ENCODE measurements at regions not wholly inside any gene's neighbourhood (a gene's known extent, or its start where the extent isn't known, plus 50 kb on each side); places are given as distances from the start of the nearest gene placed in this dataset.
"Not testable (repeated sequence)": the region's sequence is repeated elsewhere in the genome, so short reads cannot be mapped to it uniquely, and the experiment has no call there.

- no peaks in the 10 kb centered on the region for H3K9me3 Mint-ChIP-seq
- WGBS, 2 experiments (ENCODE audit: insufficient coverage in 1 of 2, insufficient read length in 1 of 2): 83 to 89% methylated on average over 3 to 5 of the region's 5 CpGs
- H3K4me3 Mint-ChIP-seq: no peak overlapping the region
- peak; percentile 81 for DNase-seq
- H3K36me3 Mint-ChIP-seq (ENCODE audit: low read depth): no peaks in the 10 kb centered on the region
- H3K27ac ChIP-seq (ENCODE audit: low read depth, low read length): peak overlapping the region; percentile 41
- no peaks in the 10 kb centered on the region for H3K27me3 Mint-ChIP-seq (ENCODE audit: insufficient read depth)
- no peaks in the 10 kb centered on the region for H3K36me3 ChIP-seq (ENCODE audit: control insufficient read depth, insufficient read depth, low read length)
- H3K4me1 Mint-ChIP-seq: peaks cover 11% of the 10 kb centered on the region
- no peak overlapping the region for H3K4me3 ChIP-seq (ENCODE audit: low read length)
- no peaks in the 10 kb centered on the region for H3K9me3 ChIP-seq (ENCODE audit: control insufficient read depth, low read length)
- no peak for TF ChIP-seq CTCF (conservative IDR thresholded peaks at IDR 0.05)
- no peak overlapping the region for H3K27ac Mint-ChIP-seq
- H3K4me1 ChIP-seq (ENCODE audit: control insufficient read depth, insufficient read depth, low read length): no peaks in the 10 kb centered on the region
- H3K9ac ChIP-seq (ENCODE audit: extremely low read depth, low read length, poor library complexity, severe bottlenecking): no peak overlapping the region
- H3K27me3 ChIP-seq (ENCODE audit: control insufficient read depth, insufficient read depth, low read length, poor library complexity, severe bottlenecking): no peaks in the 10 kb centered on the region
Observed at GRCh38 chr20:41701588-41702348, 83.6 kb upstream of the CHD6 start.

- not testable (repeated sequence) for H3K36me3 ChIP-seq (ENCODE audit: control insufficient read depth, insufficient read depth, low read length); H3K9me3 ChIP-seq (ENCODE audit: control insufficient read depth, low read length); H3K27ac Mint-ChIP-seq; H3K27me3 Mint-ChIP-seq (ENCODE audit: insufficient read depth); H3K9me3 Mint-ChIP-seq; H3K9ac ChIP-seq (ENCODE audit: extremely low read depth, low read length, poor library complexity, severe bottlenecking); H3K4me3 Mint-ChIP-seq; H3K4me3 ChIP-seq (ENCODE audit: low read length); H3K27ac ChIP-seq (ENCODE audit: low read depth, low read length); H3K36me3 Mint-ChIP-seq (ENCODE audit: low read depth); H3K4me1 ChIP-seq (ENCODE audit: control insufficient read depth, insufficient read depth, low read length); H3K27me3 ChIP-seq (ENCODE audit: control insufficient read depth, insufficient read depth, low read length, poor library complexity, severe bottlenecking)
- peak; percentile 5 for DNase-seq
- WGBS, 2 experiments (ENCODE audit: insufficient coverage in 1 of 2, insufficient read length in 1 of 2): 92 to 95% methylated on average over 3 of the region's 3 CpGs
- peaks cover 15% of the 10 kb centered on the region for H3K4me1 Mint-ChIP-seq
Observed at GRCh38 chr20:41699673-41700072, 81.5 kb upstream of the CHD6 start.

GRCh38 chr20:41697861-41698559 lies 79.8 kb upstream of the CHD6 start:
- H3K4me3 Mint-ChIP-seq: no peak overlapping the region
- 83 to 98% methylated on average over 4 to 6 of the region's 6 CpGs for WGBS, 2 experiments (ENCODE audit: insufficient coverage in 1 of 2, insufficient read length in 1 of 2)
- peak; percentile 64 for DNase-seq
- no peak overlapping the region for H3K27ac ChIP-seq (ENCODE audit: low read depth, low read length)
- H3K4me1 ChIP-seq (ENCODE audit: control insufficient read depth, insufficient read depth, low read length): no peaks in the 10 kb centered on the region
- no peak overlapping the region for H3K27ac Mint-ChIP-seq
- no peak overlapping the region for H3K9ac ChIP-seq (ENCODE audit: extremely low read depth, low read length, poor library complexity, severe bottlenecking)
- H3K4me3 ChIP-seq (ENCODE audit: low read length): no peak overlapping the region
- H3K36me3 Mint-ChIP-seq (ENCODE audit: low read depth): no peaks in the 10 kb centered on the region
- no peaks in the 10 kb centered on the region for H3K9me3 ChIP-seq (ENCODE audit: control insufficient read depth, low read length)
- H3K36me3 ChIP-seq (ENCODE audit: control insufficient read depth, insufficient read depth, low read length): no peaks in the 10 kb centered on the region
- H3K27me3 Mint-ChIP-seq (ENCODE audit: insufficient read depth): peaks cover 2% of the 10 kb centered on the region
- H3K4me1 Mint-ChIP-seq: peaks cover 19% of the 10 kb centered on the region
- no peaks in the 10 kb centered on the region for H3K27me3 ChIP-seq (ENCODE audit: control insufficient read depth, insufficient read depth, low read length, poor library complexity, severe bottlenecking)
- H3K9me3 Mint-ChIP-seq: no peaks in the 10 kb centered on the region
- TF ChIP-seq CTCF (conservative IDR thresholded peaks at IDR 0.05): peak; percentile 93

Data from endodermal cell (in vitro differentiated cells).